ENCODE measurements at regions not wholly inside any gene's neighbourhood (a gene's known extent, or its start where the extent isn't known, plus 50 kb on each side); places are given as distances from the start of the nearest gene placed in this dataset.
A peak's percentile ranks its signal among the peaks of the same experiment; 100 is the strongest.

DNA sequence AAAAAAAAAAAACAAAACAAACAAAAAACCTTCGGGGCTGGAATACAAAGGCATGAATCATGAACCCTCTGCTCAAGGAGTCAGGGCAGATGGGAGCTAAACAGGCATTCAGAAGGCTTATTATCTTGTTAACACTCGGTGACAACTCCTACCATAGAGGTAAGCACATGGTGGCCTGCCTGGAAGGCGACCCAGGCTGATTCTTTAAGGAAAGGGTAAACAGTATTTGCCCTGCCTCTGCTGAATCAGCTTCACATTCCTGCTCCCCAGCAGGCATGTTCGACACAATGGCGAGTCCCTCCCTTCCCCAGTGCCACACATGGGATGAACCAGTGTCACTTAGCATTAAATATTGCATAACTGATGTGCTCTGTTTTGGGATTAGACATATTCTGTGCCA, 191.9 kb downstream of the ARL4C start:
- no peak for DNase-seq

- no peak for DNase-seq
Measured at GRCh38 chr2:234302664-234302991, 194.3 kb downstream of the ARL4C start.

DNA sequence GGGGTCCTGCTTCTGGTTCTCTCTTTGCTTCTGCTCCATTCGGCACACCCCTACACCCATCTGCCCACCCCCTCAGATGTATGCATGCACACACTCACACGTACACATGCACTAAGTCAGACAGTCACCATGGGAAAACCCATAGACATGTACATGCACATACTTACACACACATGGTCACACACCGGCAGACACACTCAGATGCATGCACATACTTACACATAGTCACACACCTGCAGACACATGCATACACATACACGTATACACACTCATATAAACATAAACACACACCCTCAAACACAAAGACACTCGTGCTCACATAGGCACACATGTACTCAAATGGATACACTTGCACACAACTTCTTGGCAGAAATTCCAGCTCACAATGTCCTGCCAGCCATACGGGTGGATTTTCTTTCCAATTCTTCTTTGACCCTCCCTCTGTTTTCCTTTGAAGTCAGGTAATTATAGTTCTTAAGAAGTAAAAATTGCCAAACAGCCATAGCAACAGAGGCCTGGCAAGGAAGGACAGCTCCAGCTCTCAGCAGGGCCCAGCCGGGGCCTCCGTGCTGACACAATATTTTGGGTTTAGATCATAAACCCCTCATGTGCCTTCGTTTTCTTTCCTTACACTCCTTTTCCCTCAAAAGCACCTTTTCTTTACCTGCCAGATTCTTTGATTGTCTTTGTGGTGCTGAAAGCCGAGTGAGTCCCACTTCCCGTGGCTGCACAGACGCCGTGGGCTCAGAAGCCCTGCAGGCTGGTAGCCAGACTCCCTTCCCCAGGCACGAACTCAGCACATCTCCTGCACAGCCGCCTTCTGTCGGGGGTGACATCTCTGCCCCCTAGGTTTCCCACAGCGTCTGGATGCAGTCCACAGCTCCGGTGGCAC, 195.7 kb downstream of the ARL4C start:
- DNase-seq: peak; percentile 54

GRCh38 chr2:234300391-234300925, 196.4 kb downstream of the ARL4C start:
- DNase-seq: peak; percentile 43

- DNase-seq: no peak
Measured at GRCh38 chr2:234298918-234299317, 198.0 kb downstream of the ARL4C start.

- DNase-seq: no peak
Measured at GRCh38 chr2:234296991-234297390, 199.9 kb downstream of the ARL4C start.

DNA sequence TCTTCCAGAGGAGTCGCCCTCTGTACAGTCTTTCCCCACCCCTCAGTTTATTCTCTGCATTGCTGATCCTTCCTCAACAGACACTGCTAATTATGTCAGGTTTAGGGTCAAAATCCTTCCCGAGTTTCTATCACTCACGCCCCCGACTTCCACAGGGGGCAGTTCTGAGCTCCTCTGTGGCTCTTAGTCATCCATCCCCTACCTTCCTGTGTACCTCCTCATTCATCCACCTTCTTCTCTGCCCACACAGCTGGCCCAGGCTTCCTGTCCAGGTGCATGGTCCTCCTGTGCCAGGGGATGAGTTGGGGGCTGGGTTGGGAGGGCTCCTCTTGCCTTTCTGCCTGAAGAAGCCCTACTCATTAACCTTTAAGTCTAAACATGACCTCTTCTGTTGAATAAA, 202.9 kb downstream of the ARL4C start:
- DNase-seq: no peak

DNA sequence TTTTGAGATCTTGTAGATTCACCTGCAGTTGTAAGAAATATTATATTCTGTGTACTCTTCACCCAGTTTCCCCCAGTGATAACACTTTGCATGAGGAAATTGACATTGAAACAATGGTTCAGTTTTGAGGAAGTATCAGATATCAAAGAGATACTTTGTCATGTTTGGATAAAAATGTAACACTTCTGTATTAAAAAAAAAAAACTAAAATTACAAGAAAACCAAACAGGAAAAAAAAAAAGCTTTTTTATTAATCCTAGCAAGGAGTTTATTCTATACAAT, 204.0 kb downstream of the ARL4C start:
- DNase-seq: no peak

GRCh38 chr2:234292205-234292961, 204.5 kb downstream of the ARL4C start:
- DNase-seq: peak; percentile 74

DNA sequence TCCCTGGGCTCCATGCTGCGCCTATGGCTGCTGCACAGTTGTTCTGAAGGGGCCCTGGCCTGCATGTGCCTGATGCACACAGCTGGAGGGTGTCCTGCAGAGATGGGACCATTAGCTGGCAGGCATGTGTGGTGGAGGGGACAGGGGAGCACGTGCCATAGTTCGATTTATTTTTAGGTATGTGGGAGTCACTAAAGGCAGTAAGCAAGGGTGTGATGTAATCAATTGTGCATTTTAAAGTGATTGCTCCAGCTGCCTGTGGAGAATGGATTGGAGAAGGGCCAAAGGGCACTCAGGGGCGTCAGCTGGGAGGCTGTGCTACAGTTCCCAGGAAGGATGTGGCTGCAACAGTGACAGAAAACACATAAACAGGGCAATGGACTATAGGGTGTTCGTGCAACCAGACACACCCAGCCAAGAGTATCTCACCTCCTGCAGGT, 205.1 kb downstream of the ARL4C start:
- DNase-seq: peak; percentile 63

GRCh38 chr2:234290671-234291070, 206.2 kb downstream of the ARL4C start:
- peak; percentile 86 for DNase-seq

GRCh38 chr2:234289834-234290590, 206.9 kb downstream of the ARL4C start:
- DNase-seq: peak; percentile 72

DNA sequence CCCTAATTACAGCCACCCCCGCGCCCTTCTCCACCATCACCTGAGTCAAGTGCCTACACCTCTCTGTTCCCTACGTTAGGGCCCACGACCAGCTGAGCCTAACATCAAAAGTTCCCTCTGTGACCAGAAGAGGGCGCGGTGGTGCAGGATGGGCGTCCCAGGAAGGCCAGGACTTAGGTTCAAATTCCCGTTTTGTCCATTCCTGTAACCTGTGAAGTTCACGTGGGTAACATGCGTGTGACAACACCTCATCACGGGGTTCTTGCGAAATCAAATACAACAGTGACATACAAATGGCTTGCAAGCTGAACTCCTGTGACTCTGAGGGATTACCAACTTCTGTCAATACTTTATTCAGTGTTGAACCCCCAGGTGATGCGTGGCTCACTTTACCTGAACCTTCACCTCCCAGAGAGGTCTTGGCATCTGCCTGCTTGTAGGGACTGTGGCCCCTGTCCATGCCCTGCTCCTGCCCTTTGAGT, 207.9 kb downstream of the ARL4C start:
- peak; percentile 85 for DNase-seq

DNA sequence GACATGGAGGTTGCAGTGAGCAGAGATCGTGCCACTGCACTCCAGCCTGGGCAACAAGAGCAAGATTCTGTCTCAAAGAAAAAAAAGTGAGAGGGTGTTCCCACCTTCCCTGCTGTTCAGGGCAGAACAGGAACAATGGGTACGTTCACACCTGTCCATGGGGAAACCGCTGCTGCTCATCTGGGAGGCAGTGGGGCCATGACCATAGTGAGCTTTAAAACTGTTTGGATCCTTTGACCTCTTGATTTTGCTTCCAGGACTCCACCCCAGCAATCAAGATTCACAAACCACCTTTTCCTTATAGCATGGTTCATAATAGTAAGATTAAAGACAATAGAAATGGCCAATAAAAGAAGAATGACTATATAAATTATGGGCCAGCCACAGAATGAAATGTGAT, 209.2 kb downstream of the ARL4C start:
- no peak for DNase-seq

DNA sequence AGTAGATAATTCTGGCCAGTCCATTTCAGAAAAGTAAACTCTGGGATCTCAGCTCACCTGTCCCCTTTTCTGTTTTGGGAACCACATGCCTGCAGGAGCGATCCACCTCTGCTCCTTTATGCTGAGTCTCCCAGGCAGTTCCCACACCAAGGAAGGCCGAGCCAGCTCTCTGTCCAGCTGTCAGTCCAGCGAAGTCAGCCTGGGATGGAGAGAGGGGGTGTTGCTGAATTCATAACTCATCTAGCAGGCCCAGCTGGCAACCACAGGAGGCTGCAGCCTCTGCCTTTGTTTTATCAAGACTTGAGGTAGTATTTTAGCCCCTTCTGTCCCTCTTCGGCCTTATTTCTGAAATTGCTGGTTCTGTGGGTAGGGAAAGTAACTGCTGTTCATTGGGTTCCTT, 209.9 kb downstream of the ARL4C start:
- no peak for DNase-seq

DNA sequence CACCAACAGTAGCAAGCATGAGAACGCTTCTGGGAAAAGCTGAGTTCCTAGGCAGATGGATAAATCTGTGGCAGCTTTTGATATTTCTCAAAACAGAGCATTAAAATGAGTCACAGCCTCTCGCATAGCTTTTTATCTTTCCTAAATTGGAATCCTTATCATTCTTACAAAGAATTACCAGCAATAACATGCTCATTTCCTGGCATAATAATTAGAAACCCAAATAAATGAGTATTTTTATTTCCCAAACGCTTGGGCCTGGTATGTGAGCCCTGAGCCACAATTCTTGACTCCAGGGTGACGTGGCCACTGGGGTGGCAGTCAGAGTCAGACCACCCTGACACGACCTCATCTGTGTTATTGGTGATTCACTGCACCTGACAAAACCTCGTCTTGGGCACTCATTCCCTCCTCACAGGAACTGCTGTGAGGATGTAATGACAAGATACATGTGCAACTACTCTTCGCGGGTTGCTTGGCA, 210.7 kb downstream of the ARL4C start:
- DNase-seq: no peak

- no peak for DNase-seq
Measured at GRCh38 chr2:234285541-234285940, 211.3 kb downstream of the ARL4C start.

GRCh38 chr2:234279637-234280036, 217.2 kb downstream of the ARL4C start:
- DNase-seq: no peak

DNA sequence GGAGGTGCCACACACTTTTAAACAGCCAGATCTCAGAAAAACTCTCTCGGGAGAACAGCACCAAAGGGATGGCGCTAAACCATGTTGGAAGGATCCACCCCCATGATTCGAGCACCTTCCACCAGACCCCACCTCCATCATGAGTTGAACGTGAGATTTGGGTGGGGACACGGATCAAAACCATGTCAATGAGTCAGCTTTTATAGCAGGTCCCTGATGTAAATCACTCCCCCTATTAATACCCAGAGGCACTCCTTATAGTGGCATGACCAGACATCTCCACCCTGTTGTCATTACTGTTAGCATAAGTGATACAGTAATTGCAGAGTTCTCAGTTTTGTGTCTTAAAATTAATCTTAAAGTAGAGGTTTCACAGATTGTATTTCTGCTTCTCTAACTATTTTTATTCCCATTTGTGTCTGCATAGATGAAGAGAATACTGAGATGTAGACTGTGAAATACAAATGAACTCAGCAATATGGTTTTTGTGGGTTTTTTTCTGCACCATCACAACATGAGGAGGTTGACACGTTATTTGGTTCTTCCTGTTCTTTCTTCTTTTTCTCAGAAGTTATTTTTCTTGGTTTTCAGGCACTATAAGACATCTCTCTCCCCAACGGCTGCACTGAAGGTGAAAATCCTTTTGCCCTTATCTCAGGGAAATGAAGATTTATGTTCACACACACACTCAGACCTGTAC, 218.2 kb downstream of the ARL4C start:
- DNase-seq: peak; percentile 42

DNA sequence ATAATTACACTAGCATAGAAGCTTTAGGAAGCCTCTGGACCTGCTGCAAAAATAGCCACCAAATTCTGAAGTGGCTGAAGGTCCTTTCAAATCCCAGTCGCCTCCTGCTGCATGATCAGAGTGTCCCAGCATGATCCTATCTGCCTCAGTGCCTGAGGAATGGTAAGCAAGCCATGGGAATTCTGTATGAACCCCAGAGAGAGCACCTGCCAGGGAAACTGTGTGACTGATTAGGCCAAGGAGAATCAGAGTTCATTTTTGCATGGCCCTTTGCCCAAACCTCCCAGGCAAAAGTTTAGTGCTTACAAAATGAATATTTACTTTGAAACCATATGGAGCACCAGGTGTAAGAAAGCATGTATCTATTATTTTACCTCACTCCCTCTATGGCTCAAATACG, 221.4 kb downstream of the ARL4C start:
- DNase-seq: no peak

DNA sequence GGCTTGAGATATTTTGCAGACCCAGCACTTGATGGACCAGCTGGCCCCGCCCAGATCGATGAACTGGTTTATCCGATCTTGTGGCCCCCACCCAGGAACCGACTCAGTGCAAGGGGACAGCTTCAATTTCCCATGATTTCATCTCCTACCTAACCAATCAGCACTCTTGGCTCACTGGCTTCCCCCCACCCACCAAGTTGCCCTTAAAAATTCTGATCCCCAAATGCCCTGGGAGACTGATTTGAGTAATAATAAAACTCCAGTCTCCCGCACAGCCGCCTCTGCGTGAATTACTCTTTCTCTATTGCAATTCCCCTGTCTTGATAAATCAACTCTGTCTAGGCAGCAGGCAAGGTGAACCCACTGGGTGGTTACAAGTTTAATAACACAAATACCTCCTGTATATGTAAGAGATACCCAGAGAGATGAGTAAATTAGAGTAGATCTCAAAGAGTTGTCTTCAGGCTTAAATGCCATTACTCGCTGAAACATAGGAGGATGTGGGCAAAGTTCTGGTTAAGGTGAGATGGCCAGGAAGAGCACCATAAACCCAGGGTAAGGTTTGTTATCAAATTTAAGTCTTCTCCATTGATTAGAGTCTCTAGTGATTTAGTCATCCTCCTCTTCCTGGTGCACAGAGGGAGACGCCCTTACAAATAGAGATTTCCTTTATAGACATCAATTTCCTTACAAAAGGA, 222.8 kb downstream of the ARL4C start:
- peak; percentile 39 for DNase-seq

All from CD4-positive, alpha-beta T cell treated with Interleukin-17A for 4 hours (primary cell).